HG03039 (cell line): ENCODE measurements at regions not wholly inside any gene's neighbourhood (a gene's known extent, or its start where the extent isn't known, plus 50 kb on each side); places are given as distances from the start of the nearest gene placed in this dataset.
"Not testable (repeated sequence)": the region's sequence is repeated elsewhere in the genome, so short reads cannot be mapped to it uniquely, and the experiment has no call there.

Experiments
- ATAC-seq: cut with Tn5 transposase; IDR thresholded peaks from one replicate; pipeline ENCODE4 v1.9.1; 2021; ENCODE audit warnings: mild to moderate bottlenecking, moderate library complexity; ENCODE audit not compliant: unreplicated experiment

GRCh38 chr13:76668716-76669115, 217.5 kb downstream of the KCTD12 start:
- no peak for ATAC-seq

- ATAC-seq: no peak
Measured at GRCh38 chr13:76668141-76668540, 218.1 kb downstream of the KCTD12 start.

GRCh38 chr13:76667551-76667950, 218.7 kb downstream of the KCTD12 start:
- no peak for ATAC-seq

- no peak for ATAC-seq
Measured at GRCh38 chr13:76663592-76664335, 222.4 kb downstream of the KCTD12 start.

GRCh38 chr13:76659074-76659473, 227.1 kb downstream of the KCTD12 start:
- not testable (repeated sequence) for ATAC-seq

- no peak for ATAC-seq
Measured at GRCh38 chr13:76656500-76656899, 229.7 kb downstream of the KCTD12 start.

GRCh38 chr13:76656056-76656455, 230.1 kb downstream of the KCTD12 start:
- no peak for ATAC-seq

GRCh38 chr13:76654263-76654662, 231.9 kb downstream of the KCTD12 start:
- ATAC-seq: no peak

- no peak for ATAC-seq
Measured at GRCh38 chr13:76651286-76651685, 234.9 kb downstream of the KCTD12 start.

GRCh38 chr13:76647550-76647949, 238.7 kb downstream of the KCTD12 start:
- no peak for ATAC-seq

GRCh38 chr13:76646946-76647345, 239.3 kb downstream of the KCTD12 start:
- no peak for ATAC-seq

- ATAC-seq: no peak
Measured at GRCh38 chr13:76645632-76646031, 240.6 kb downstream of the KCTD12 start.

GRCh38 chr13:76644906-76645305, 241.3 kb downstream of the KCTD12 start:
- ATAC-seq: no peak

GRCh38 chr13:76643596-76643995, 242.6 kb downstream of the KCTD12 start:
- no peak for ATAC-seq

- ATAC-seq: no peak
Measured at GRCh38 chr13:76641056-76641455, 245.1 kb downstream of the KCTD12 start.

GRCh38 chr13:76638882-76639281, 247.3 kb downstream of the KCTD12 start:
- no peak for ATAC-seq

- ATAC-seq: no peak
Measured at GRCh38 chr13:76638181-76638580, 248.0 kb downstream of the KCTD12 start.

- no peak for ATAC-seq
Measured at GRCh38 chr13:76637641-76638141, 248.5 kb downstream of the KCTD12 start.

- ATAC-seq: no peak
Measured at GRCh38 chr13:76636829-76637228, 249.4 kb downstream of the KCTD12 start.

- ATAC-seq: no peak
Measured at GRCh38 chr13:76635232-76636230, 250.7 kb downstream of the KCTD12 start.

GRCh38 chr13:76634431-76635191, 251.6 kb downstream of the KCTD12 start:
- ATAC-seq: no peak
